ENCODE measurements at regions not wholly inside any gene's neighbourhood (a gene's known extent, or its start where the extent isn't known, plus 50 kb on each side); places are given as distances from the start of the nearest gene placed in this dataset.
"Not testable (repeated sequence)": the region's sequence is repeated elsewhere in the genome, so short reads cannot be mapped to it uniquely, and the experiment has no call there.

DNA sequence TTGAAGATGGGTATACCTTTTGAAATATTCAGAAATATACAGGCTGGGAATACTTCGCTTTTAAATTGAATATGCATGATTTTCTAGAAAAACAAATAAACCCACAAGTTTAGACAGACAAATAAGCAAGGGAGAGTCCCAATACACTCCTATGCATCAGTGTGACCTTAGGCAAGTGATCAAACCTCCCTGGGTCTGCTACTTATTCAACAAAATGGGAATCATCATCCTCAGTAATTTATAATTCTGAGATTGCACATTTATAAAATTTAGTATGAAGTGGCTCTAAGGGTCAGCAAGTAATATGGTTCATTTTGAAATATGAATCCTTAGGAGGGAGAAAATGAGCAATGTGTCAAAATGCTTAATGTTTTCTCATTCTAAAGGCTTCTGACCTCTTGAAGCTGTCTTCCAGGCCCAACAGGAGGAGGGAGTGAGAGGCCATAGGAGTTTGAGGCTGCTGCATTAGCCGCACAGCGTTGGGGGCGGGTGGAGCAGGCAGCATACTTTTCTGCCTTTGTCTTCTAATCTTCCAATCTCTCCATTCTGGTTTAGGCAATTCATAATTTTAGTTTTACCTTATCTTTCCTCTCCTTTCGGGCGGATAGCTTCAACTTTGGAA, 155.1 kb downstream of the TRIB2 start:
- no peak for DNase-seq (ENCODE audit: low read depth in 2 of 2, low spot score in 1 of 2)

DNA sequence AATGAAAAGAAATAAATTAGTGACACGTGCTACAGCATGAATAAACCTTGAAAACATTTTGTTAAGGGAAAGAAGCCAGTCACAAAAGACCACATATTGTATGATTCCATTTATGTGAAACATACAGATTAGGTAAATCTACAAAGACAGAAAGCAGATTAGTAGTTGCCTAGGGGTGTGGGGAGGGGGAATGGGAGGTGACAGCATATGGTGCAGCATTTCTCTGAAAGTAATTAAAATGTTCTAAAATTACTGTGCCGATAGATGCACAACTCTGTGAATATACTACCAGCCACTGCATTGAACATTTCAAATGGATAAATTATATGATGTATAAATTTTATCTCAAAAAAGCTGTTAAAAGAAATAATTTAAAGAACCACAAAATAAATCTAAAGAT, 161.0 kb downstream of the TRIB2 start:
- no peak for DNase-seq (ENCODE audit: low read depth in 2 of 2, low spot score in 1 of 2)

DNA sequence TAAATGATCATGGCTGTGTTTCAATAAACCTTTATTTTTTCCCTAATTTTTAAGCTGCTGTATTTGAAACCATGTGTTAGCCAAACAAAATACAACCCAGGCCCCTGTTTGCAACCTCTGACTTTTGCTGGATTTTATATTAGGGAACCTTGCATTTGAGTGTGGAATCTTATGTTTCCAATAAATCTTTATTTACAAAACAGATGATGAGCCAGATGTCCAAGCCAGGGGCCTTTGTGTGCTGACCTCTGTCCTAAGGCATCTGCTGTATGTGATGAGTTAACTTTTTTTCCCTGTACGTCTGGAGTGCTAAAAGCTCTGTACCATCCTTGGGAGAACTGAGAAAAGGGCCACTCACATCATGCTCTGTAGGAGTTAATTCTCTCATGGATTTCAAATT, 162.9 kb downstream of the TRIB2 start:
- DNase-seq (ENCODE audit: low read depth in 2 of 2, low spot score in 1 of 2): no peak

DNA sequence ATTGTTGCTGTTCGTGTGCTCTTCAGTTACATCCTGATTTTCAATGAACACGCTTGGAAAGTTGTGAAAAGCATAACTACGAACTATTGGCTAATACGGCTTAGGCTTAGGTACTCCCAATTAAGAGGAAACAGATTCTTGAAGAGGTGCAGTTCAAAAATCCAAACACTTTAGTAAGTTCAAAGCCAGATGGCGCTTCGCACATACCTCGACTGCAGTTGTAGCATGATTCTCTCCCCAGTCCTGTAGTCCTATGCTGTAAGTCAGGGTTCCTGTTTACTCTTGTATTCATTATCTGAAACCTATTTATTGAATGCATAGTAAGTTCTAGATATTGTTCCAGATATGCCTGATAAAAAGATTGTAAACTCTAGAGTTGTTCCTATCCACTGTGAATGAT, 165.2 kb downstream of the TRIB2 start:
- DNase-seq (ENCODE audit: low read depth in 2 of 2, low spot score in 1 of 2): no peak

DNA sequence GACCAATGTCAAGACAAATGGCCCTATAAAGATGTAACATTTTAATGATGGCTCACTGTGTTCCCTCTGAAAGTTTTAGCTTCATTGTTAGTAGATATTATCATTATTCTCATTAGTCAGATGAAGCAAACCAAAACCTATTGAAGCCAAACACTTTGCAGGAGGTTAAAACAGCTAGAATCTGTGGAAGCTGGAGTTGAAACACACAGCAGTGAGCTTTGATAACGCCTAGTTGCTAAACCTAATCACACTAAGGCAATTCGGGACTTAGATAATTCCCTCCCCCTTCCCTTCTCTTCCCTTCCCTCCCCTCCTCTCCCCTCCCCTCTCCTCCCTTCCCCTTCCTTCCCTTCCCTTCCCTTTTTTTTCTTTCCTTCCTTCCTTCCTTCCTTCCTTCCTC, 165.7 kb downstream of the TRIB2 start:
- DNase-seq (ENCODE audit: low read depth in 2 of 2, low spot score in 1 of 2): no peak

DNA sequence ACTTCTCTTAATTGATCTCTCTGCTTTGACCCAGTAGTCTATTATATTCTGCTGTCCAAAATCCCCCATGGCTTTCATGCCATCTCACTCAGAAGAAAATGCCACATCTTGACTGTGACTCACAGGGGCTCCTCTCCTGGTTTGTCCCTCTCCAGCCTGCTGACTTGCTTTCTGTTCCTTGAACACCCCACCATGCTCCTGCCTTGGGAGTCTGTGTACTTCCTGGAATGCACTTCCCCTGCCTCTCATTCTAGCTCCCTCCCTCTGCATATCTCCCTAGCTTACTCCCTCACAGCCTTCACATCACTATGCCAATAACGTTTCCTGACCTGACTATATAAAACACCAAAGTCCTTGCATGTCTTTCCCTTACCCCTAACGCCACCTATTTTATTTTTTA, 167.2 kb downstream of the TRIB2 start:
- no peak for DNase-seq (ENCODE audit: low read depth in 2 of 2, low spot score in 1 of 2)

DNA sequence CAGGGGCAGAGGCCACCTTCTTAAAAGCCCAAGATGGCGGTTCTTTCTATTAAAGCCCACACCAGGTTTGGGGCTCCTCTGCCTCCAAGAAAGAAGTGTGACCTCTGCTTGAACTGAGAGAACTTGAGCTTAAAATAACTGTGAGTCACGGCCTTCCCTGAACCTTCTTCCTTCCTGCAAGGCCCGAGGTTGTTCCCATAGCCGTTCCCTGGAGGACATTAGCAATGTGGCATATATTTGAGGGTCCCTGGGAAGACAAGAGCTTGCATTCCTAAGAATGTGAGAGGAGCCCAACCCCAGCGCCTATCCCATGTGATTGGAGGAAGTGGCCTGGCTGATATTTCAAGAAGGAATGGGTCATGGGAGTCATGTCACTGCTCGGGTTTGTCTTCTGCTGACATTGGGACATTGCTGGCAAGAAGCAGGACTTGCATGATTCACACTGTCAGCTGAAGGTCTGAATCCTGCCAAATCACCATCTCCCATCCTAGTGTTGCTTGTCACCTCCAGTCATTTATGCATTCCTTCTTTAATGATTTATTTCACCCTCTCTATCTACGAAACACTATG, 168.1 kb downstream of the TRIB2 start:
- DNase-seq (ENCODE audit: low read depth in 2 of 2, low spot score in 1 of 2): no peak

DNA sequence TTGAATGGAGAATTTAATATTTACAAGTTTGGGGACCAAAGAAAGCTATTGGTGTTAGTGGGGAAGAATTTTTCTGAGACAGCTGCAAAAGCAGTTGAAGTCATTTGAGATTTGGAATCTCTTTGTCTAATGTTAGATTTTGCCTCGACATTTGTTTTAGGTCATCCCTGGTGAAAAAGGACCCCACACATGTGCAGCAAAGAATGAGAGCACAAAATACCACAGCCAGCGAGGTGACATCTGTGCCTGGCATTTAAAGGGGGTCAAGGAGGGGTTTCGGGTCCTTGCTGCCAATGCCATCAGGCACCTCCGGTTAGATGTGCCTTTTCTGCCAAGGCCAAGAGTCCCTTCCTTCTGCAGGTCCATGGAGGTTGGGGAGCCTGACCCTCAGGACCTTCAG, 173.3 kb downstream of the TRIB2 start:
- no peak for DNase-seq (ENCODE audit: low read depth in 2 of 2, low spot score in 1 of 2)

DNA sequence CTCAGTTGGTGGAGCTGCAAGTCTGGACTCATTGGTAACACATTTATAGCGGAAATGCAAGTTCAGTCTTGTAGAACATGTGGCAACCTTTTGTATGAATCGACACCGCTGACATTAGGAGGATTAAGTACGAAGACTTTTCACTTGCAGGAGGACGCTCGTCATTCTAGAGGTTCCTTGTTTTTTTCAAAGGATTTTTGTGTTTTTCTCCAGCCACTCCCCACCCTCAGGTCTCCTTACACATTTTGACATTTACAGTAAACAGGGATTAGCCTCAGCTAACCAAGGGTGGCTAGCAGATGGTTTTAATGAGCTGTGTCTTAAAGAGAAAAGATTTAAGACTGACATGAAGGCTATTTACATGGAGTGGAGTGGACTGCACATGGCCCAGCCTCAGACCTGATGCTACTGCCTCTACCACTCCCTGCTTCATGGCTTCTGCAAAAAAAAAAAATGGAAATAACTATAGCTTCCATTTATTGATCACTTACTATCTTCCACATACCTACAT, 173.8 kb downstream of the TRIB2 start:
- no peak for DNase-seq (ENCODE audit: low read depth in 2 of 2, low spot score in 1 of 2)

DNA sequence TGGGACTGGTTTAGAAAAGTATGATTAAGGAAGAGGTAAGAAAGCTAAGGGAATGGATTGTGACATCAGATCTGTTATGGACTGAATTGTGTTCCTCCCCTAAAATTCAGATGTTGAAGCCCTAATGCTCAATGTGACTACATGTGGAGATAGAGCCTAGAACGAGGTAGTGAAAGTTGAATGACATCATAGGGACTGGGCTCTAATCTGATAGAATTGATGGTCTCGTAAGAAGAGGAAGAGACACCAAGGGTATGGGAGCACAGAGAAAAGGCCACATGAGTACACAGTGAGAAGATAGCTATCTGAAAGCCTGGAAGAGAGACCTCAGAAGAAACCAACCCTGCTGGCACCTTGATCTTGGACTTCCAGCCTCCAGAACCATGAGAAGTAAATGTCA, 178.3 kb downstream of the TRIB2 start:
- no peak for DNase-seq (ENCODE audit: low read depth in 2 of 2, low spot score in 1 of 2)

DNA sequence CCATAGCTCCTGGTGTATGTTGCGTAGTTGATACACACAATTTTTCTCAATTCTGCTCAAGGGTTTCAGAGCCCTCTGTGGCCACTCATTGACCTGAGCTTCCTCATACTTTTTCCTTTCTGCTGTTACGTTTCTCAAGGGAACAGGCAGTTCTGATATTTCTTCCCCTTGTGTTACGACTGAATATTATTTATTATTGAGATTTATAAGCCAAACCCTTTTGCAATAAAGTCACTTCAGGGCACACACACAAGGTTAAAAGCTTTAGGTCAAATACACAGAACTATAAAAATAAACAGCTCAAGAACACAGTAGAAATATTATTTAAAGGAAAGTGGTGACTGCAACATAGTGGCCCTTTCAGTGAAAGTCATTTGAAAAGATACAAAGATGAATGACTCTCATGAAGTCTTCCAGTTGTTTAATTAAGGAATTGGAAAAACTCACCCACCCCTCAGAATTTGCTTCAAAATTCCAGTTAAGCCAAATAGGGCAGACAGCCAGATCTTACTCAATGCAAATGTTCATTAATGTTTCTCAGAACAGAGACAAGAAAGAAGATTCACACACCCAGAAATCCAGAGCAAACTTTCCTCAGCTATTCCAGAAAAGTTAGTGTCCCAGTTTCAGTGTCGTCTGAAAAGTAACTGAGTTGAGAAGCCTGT, 179.7 kb downstream of the TRIB2 start:
- no peak for DNase-seq (ENCODE audit: low read depth in 2 of 2, low spot score in 1 of 2)

DNA sequence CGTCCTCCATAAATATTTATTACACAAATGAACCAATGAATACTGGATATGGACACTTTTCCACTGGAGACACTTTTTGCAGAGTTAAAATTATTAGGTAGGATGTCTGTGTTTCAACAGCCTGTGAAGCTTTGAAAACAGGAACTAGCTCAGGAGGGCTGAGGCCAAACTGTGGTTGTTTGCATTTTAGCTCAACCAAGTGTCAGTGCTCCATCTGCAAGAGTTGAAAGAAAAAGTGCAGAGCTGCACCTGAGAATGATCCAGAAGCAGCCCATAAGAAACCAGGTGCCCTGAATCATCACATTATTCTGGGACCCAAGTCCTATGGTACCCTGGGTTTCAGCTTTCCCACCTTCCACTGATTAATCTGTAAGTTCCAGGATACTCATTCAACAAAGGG, 180.4 kb downstream of the TRIB2 start:
- DNase-seq (ENCODE audit: low read depth in 2 of 2, low spot score in 1 of 2): no peak

DNA sequence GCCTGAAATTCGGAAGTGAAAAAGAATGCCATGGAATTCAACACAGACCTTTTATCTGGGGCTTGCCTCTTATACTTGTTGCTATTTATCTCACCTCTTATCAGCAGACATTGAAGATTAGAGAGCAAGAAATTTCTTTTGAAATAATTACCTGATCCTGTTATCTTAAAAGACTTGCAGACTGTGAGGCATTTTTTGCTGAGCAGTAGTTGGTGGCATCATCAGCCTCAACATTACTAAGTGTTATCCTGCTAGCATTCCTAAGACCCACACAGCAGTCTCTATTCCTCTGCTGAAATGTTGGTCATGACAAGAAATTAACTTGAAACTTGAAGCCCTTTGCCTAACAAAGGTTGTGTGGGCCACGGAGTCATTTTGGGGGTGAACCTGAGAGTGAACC, 186.5 kb downstream of the TRIB2 start:
- no peak for DNase-seq (ENCODE audit: low read depth in 2 of 2, low spot score in 1 of 2)

DNA sequence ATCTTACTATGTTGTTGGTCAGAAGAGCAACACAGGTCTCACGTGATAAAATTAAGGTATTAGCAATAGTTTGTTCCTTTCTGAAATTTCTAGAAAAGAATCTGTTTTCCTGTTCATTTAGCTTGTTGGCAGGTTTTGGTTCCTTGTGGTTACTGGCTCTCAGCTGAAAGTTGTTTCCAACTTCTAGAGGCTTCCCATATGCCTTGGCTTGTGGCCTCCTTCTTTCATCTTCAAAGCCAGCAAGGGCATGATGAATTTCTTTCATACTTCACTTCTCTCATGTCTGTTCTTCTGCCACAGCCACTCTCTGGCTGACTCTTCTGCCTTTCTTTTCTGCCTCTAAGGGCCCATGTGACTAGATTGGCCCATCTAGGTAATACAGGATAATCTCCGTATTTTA, 193.7 kb downstream of the TRIB2 start:
- no peak for DNase-seq (ENCODE audit: low read depth in 2 of 2, low spot score in 1 of 2)

DNA sequence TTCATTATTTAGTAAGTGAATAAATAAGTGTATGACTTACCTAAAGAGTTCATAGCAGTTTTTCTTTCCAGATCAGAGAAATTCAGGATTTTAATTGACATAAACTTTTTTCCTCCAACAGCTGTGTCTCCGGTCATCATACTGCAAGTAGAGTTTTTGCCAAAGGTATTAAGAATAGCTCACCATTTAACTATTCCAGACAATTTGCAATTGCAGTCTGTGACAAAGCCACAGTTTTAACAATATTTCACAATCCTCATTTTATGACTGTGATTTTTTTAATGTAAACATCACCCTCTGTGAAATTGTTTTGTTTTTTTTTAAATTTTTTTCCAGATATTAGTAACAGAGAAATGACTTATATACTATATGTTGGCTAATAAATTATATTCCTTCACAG, 199.1 kb downstream of the TRIB2 start:
- no peak for DNase-seq (ENCODE audit: low read depth in 2 of 2, low spot score in 1 of 2)

DNA sequence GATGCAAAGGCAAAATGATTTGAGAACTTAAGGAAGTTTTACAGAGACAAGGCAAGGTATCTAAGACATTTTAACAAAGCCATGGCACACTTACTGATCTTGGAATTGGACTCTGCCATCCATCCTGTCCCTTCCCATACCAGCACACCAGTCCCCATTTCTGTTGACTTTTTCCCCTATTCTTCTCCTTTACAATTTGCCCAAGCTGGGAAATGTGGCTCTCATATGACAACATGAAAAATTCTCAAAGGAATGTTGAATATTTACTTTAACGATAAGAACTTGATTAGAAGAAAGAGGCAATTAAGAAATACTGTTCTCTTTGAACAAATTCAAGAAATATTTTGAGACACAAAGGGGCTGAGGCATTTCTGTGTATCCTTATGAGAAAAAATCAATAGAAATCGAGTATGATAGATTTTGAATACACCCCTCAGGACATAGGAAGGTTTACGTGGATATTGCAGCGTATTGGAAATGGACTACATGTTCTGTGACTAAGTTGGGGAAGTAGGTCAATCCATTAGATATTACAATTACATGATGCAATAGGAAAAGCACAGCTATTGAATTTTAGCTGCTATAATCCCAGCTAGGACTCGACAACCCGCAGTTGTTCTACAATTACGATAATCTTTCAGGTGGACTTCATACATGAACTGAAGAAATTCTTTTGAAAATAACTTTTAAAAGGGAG, 201.6 kb downstream of the TRIB2 start:
- no peak for DNase-seq (ENCODE audit: low read depth in 2 of 2, low spot score in 1 of 2)

DNA sequence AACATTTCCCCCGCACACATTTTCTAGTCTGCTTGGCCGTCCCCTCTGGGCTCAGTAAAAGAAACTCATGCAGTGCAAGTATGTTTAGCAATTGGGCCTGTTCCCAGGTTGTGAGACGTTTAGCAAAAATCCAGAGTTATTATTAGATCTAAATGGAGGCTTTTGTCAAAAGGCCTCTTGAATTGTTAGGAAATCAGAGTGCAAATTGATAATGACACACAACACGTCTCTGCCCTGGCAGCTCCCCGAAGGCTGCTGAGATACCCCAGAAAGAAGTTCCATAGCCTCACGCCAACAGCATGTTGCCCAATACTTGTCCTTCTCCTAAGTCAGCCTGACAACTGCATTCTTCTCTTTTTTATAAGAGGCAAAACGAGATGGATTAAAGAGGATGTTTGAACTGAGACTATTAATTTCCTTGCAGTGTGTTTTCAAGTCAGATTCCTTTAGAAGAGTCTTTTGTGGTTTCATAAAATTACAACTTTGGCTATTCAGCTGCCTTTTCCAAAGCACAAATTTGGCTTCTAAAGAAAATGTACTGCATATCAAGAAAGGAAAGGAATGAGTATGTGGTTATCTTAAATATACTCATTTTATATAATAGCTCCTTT, 202.2 kb downstream of the TRIB2 start:
- no peak for DNase-seq (ENCODE audit: low read depth in 2 of 2, low spot score in 1 of 2)

DNA sequence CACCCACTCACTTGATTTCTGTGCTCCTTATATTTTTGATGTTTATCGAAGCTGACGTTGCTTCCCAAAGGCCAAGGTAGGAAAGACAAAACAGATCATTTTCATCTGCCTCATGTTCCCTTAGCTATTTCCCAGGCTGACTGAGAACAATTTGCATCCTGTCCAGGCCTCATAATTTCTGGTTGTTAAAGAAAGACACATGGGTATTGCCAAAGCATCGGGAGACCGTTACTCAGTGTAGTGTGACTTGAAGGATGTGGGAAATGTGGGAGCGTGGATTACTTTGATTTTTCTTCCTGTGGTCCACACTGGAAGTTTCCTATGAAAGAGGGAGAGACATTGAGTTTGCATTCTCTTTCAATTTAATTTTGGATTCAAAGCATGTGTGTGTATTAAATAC, 204.6 kb downstream of the TRIB2 start:
- DNase-seq (ENCODE audit: low read depth in 2 of 2, low spot score in 1 of 2): no peak

DNA sequence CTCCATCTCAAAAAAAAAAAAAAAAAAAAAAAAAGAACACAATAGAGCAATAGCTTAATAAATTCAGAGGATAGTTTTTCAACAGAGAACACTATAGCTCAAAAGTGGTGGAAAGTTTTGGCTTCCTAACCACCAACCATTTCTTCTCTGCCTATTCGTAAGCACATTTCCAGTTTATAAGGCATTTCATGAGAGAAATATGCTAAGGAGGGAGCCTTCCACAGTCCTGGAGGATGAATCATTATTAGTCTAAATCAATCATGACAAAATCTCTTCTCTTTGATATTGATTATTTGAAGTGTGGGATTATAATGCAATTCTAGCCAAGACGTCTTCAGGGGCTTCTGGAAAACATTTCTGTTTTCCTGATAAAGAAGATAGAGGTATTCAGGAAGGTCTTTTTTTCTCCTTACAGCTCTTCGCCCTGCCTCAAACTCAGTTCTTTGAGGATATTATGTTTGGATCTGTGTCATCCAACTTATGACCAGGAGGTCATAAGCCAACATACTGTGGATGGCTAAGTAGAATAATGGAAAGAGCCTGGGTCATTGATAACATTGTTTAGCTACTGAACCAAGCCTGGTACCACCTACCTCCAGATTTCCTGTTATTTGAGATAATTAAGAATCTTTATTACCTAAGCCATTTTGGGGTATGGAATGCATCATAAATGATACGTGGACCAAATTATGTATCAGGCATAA, 207.3 kb downstream of the TRIB2 start:
- no peak for DNase-seq (ENCODE audit: low read depth in 2 of 2, low spot score in 1 of 2)

DNA sequence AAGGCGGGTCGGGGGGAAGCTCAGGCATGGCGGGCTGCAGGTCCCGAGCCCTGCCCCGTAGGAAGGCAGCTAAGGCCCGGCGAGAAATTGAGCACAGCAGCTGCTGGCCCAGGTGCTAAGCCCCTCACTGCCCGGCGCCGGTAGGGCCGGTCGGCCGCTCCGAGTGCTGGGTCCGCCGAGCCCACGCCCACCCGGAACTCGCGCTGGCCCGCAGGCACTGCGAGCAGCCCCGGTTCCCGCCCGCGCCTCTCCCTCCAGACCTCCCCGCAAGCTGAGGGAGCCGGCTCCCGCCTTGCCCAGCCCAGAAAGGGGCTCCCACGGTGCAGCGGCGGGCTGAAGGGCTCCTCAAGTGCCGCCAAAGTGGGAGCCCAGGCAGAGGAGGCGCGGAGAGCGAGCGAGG, 209.9 kb downstream of the TRIB2 start:
- not testable (repeated sequence) for DNase-seq (ENCODE audit: low read depth in 2 of 2, low spot score in 1 of 2)

DNA sequence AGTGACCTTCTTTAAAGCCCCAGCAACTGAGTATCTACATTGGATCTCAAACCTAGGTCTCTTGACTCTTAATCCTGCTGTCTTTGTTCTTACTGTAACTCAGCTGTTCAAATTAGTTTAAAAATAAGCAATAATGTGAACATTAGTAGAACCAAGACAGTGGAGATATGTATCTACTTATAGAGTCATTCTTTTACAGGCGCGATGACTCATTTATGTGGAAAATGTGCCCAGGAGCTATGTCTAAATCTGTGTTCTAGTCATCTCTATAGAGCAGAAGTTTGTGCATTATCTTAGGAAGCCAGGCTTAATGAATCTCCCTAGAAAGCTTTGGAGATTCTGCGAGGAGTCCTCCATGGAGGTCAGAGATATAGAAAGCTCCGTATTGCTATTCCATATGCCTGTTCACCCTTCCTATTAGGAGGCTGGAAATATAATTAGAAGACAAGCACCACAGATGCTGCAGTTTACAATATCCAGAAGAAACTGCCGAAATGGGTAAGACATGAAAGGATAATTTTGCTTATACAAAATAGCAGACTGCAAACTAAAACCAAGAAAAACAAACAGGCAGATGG, 211.6 kb downstream of the TRIB2 start:
- DNase-seq (ENCODE audit: low read depth in 2 of 2, low spot score in 1 of 2): no peak

Measured in stimulated activated CD8-positive, alpha-beta memory T cell treated with anti-CD3 and anti-CD28 coated beads, Interleukin-4, amount 100 ng/mL, for 1 hour (primary cell).